ENCODE measurements at regions not wholly inside any gene's neighbourhood (a gene's known extent, or its start where the extent isn't known, plus 50 kb on each side); places are given as distances from the start of the nearest gene placed in this dataset.

DNA sequence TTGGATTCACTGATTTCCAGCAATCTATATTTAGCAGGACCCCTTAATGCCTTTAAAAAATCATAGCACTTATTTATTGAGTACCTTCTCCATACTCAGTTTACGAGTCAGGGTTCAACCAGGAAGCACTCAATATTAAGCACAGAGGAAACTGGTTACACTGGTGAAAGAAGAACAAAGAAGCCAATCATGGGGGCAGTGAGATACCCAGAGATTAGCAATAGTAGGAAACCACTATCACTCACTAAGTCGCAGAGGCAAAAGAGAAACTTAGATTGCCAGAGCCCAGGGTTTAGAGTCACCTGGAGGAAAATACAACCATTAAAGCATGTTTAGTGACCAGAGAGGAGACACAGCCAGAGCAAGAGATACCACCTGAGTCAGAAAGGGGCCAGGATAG is 670.5 kb upstream of the USP24 start:
- ATAC-seq (no peak), DNase-seq (no peak)
- Histone ChIP-seq H3K4me1 (ENCODE audit: insufficient read depth, low read length) (no peaks in the 10 kb centered on the region), H3K79me2 (ENCODE audit: low read length) (no peaks in the 10 kb centered on the region), H3K9ac (ENCODE audit: low read length) (no peak overlapping the region), H4K20me1 (ENCODE audit: low read length) (no peaks in the 10 kb centered on the region), H3K9me3 (ENCODE audit: low read length) (no peaks in the 10 kb centered on the region), H3F3A (ENCODE audit: low read length, unreplicated experiment) (no peaks in the 10 kb centered on the region), H3K4me2 (ENCODE audit: low read length) (no peak overlapping the region), H3K27me3 (ENCODE audit: low read length) (no peaks in the 10 kb centered on the region), H3K9me2 (replicated peaks; ENCODE audit: low read length) (no peaks in the 10 kb centered on the region), H3K36me3 (ENCODE audit: low read depth, low read length) (no peaks in the 10 kb centered on the region), H2AFZ (ENCODE audit: low read length) (no peak overlapping the region), H3K27ac (ENCODE audit: low read length) (no peak overlapping the region), H3K4me3 (ENCODE audit: low read length) (no peak overlapping the region)
- intact Hi-C loops (cut with micrococcal nuclease), result no loop called here
- ChIA-PET CTCF (no interaction called here), POLR2A (ENCODE audit: unreplicated experiment) (no interaction called here)
- no TSS peak for BruUV-seq (replicated peaks)
- no peak for TF ChIP-seq EZH2 (IDR thresholded peaks at IDR 0.05; ENCODE audit: low read length, unreplicated experiment)
- TF ChIP-seq EZH2phosphoT487 (IDR thresholded peaks at IDR 0.05; ENCODE audit: borderline replicate concordance, low read length), result no peak
- TF ChIP-seq, protein P1, sequence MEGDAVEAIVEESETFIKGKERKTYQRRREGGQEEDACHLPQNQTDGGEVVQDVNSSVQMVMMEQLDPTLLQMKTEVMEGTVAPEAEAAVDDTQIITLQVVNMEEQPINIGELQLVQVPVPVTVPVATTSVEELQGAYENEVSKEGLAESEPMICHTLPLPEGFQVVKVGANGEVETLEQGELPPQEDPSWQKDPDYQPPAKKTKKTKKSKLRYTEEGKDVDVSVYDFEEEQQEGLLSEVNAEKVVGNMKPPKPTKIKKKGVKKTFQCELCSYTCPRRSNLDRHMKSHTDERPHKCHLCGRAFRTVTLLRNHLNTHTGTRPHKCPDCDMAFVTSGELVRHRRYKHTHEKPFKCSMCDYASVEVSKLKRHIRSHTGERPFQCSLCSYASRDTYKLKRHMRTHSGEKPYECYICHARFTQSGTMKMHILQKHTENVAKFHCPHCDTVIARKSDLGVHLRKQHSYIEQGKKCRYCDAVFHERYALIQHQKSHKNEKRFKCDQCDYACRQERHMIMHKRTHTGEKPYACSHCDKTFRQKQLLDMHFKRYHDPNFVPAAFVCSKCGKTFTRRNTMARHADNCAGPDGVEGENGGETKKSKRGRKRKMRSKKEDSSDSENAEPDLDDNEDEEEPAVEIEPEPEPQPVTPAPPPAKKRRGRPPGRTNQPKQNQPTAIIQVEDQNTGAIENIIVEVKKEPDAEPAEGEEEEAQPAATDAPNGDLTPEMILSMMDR (conservative IDR thresholded peaks at IDR 0.05; ENCODE audit: low read depth, low read length), result no peak

GRCh38 chr1:55882931-55883330 is 667.8 kb upstream of the USP24 start:
- ChIA-PET POLR2A (ENCODE audit: unreplicated experiment) (no interaction called here), CTCF (no interaction called here)
- intact Hi-C loops (cut with micrococcal nuclease), result no loop called here
- no peak overlapping the region for H3K4me2 ChIP-seq (ENCODE audit: low read length)
- no peak for DNase-seq
- H3K79me2 ChIP-seq (ENCODE audit: low read length), result no peaks in the 10 kb centered on the region
- no peak overlapping the region for H2AFZ ChIP-seq (ENCODE audit: low read length)
- no peak for ATAC-seq
- BruUV-seq (replicated peaks), result no TSS peak
- H3K27ac ChIP-seq (ENCODE audit: low read length), result no peak overlapping the region
- no peak overlapping the region for H3K9ac ChIP-seq (ENCODE audit: low read length)
- H4K20me1 ChIP-seq (ENCODE audit: low read length), result no peaks in the 10 kb centered on the region
- H3K4me3 ChIP-seq (ENCODE audit: low read length), result no peak overlapping the region
- TF ChIP-seq EZH2phosphoT487 (IDR thresholded peaks at IDR 0.05; ENCODE audit: borderline replicate concordance, low read length) (no peak), EZH2 (IDR thresholded peaks at IDR 0.05; ENCODE audit: low read length, unreplicated experiment) (no peak)
- H3F3A ChIP-seq (ENCODE audit: low read length, unreplicated experiment), result no peaks in the 10 kb centered on the region
- no peaks in the 10 kb centered on the region for H3K4me1 ChIP-seq (ENCODE audit: insufficient read depth, low read length)
- no peaks in the 10 kb centered on the region for H3K27me3 ChIP-seq (ENCODE audit: low read length)
- H3K9me2 ChIP-seq (replicated peaks; ENCODE audit: low read length), result no peaks in the 10 kb centered on the region
- H3K36me3 ChIP-seq (ENCODE audit: low read depth, low read length), result no peaks in the 10 kb centered on the region
- H3K9me3 ChIP-seq (ENCODE audit: low read length), result no peaks in the 10 kb centered on the region

DNA sequence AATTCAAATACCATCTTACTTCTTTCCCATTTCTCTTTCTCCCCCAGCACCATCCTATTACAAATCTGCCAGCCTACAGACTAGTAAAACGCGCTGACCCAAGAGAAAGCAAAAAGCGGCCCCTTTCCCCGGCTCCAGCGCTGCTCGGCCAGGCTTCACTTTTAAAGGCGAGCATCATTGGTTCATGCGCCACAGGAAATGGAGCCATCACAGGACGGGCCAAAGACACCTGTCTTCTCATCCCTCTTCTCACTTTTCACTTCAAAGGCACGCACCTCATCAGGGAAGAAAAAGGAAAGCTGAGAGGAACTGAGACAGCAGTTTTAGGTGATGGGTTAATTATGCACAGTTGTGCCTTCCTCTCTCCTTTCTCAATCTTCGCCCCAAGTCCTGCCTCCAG is 664.2 kb upstream of the USP24 start:
- CTCF ChIA-PET, result no interaction called here
- H3K4me3 ChIP-seq (ENCODE audit: low read length), result no peak overlapping the region
- no peaks in the 10 kb centered on the region for H3K27me3 ChIP-seq (ENCODE audit: low read length)
- H3K36me3 ChIP-seq (ENCODE audit: low read depth, low read length), result no peaks in the 10 kb centered on the region
- no peak overlapping the region for H3K9ac ChIP-seq (ENCODE audit: low read length)
- H3K4me1 ChIP-seq (ENCODE audit: insufficient read depth, low read length), result no peaks in the 10 kb centered on the region
- POLR2A ChIA-PET (ENCODE audit: unreplicated experiment), result no interaction called here
- H3K27ac ChIP-seq (ENCODE audit: low read length), result no peak overlapping the region
- TF ChIP-seq, protein P1 (conservative IDR thresholded peaks at IDR 0.05; ENCODE audit: low read depth, low read length), result no peak
- TF ChIP-seq EZH2phosphoT487 (IDR thresholded peaks at IDR 0.05; ENCODE audit: borderline replicate concordance, low read length) (no peak), EZH2 (IDR thresholded peaks at IDR 0.05; ENCODE audit: low read length, unreplicated experiment) (no peak)
- no peaks in the 10 kb centered on the region for H3K9me2 ChIP-seq (replicated peaks; ENCODE audit: low read length)
- H3F3A ChIP-seq (ENCODE audit: low read length, unreplicated experiment), result no peaks in the 10 kb centered on the region
- H3K79me2 ChIP-seq (ENCODE audit: low read length), result no peaks in the 10 kb centered on the region
- intact Hi-C loops (cut with micrococcal nuclease), result no loop called here
- ATAC-seq, result no peak
- H4K20me1 ChIP-seq (ENCODE audit: low read length), result no peaks in the 10 kb centered on the region
- no peak overlapping the region for H2AFZ ChIP-seq (ENCODE audit: low read length)
- no TSS peak for BruUV-seq (replicated peaks)
- no peak overlapping the region for H3K4me2 ChIP-seq (ENCODE audit: low read length)
- H3K9me3 ChIP-seq (ENCODE audit: low read length), result no peaks in the 10 kb centered on the region
- no peak for DNase-seq
